ENCODE measurements at regions not wholly inside any gene's neighbourhood (a gene's known extent, or its start where the extent isn't known, plus 50 kb on each side); places are given as distances from the start of the nearest gene placed in this dataset.

GRCh38 chr13:79749984-79750551 lies 269.1 kb downstream of the NDFIP2 start:
- DNase-seq = no peak

GRCh38 chr13:79749566-79749965 lies 268.6 kb downstream of the NDFIP2 start:
- DNase-seq = no peak

- DNase-seq = no peak
Measured at GRCh38 chr13:79745081-79745480, 264.1 kb downstream of the NDFIP2 start.

- DNase-seq = no peak
Measured at GRCh38 chr13:79742923-79743322, 262.0 kb downstream of the NDFIP2 start.

GRCh38 chr13:79740991-79741390 lies 260.0 kb downstream of the NDFIP2 start:
- no peak for DNase-seq

- DNase-seq = no peak
Measured at GRCh38 chr13:79736356-79736755, 255.4 kb downstream of the NDFIP2 start.

- DNase-seq = no peak
Measured at GRCh38 chr13:79735228-79735627, 254.3 kb downstream of the NDFIP2 start.

- no peak for DNase-seq
Measured at GRCh38 chr13:79727086-79727485, 246.1 kb downstream of the NDFIP2 start.

GRCh38 chr13:79725841-79726240 lies 244.9 kb downstream of the NDFIP2 start:
- no peak for DNase-seq

- no peak for DNase-seq
Measured at GRCh38 chr13:79724348-79725103, 243.6 kb downstream of the NDFIP2 start.

- DNase-seq = no peak
Measured at GRCh38 chr13:79723519-79724024, 242.6 kb downstream of the NDFIP2 start.

- no peak for DNase-seq
Measured at GRCh38 chr13:79722885-79723445, 242.0 kb downstream of the NDFIP2 start.

- DNase-seq = no peak
Measured at GRCh38 chr13:79716191-79716590, 235.2 kb downstream of the NDFIP2 start.

GRCh38 chr13:79711631-79712030 lies 230.7 kb downstream of the NDFIP2 start:
- no peak for DNase-seq

GRCh38 chr13:79710376-79710775 lies 229.4 kb downstream of the NDFIP2 start:
- DNase-seq = no peak

- DNase-seq = no peak
Measured at GRCh38 chr13:79709471-79709870, 228.5 kb downstream of the NDFIP2 start.

GRCh38 chr13:79703772-79704171 lies 222.8 kb downstream of the NDFIP2 start:
- no peak for DNase-seq

GRCh38 chr13:79695754-79696153 lies 214.8 kb downstream of the NDFIP2 start:
- DNase-seq = no peak

- DNase-seq = no peak
Measured at GRCh38 chr13:79692846-79693245, 211.9 kb downstream of the NDFIP2 start.

GRCh38 chr13:79691826-79692225 lies 210.9 kb downstream of the NDFIP2 start:
- no peak for DNase-seq

- DNase-seq = no peak
Measured at GRCh38 chr13:79688741-79689140, 207.8 kb downstream of the NDFIP2 start.

- no peak for DNase-seq
Measured at GRCh38 chr13:79686441-79686840, 205.5 kb downstream of the NDFIP2 start.

- DNase-seq = no peak
Measured at GRCh38 chr13:79684371-79684770, 203.4 kb downstream of the NDFIP2 start.

- DNase-seq = no peak
Measured at GRCh38 chr13:79682164-79682563, 201.2 kb downstream of the NDFIP2 start.
